ENCODE measurements at regions not wholly inside any gene's neighbourhood (a gene's known extent, or its start where the extent isn't known, plus 50 kb on each side); places are given as distances from the start of the nearest gene placed in this dataset.

GRCh38 chr4:153901220-153901619, 112.3 kb upstream of the SFRP2 start:
- Histone ChIP-seq H3K36me3 (ENCODE audit: low read length) (no peaks in the 10 kb centered on the region), H3K9ac (ENCODE audit: low read length) (no peak overlapping the region), H3K79me2 (ENCODE audit: insufficient read depth, low read length) (no peaks in the 10 kb centered on the region), H3K4me3 (ENCODE audit: insufficient read depth, low read length, poor library complexity, severe bottlenecking) (no peak overlapping the region), H3K9me2 (replicated peaks; ENCODE audit: insufficient read depth, low read length) (no peaks in the 10 kb centered on the region), H3K27me3 (ENCODE audit: low read length) (no peaks in the 10 kb centered on the region), H4K20me1 (ENCODE audit: low read depth, low read length) (no peaks in the 10 kb centered on the region), H3K4me2 (ENCODE audit: low read depth, low read length, poor library complexity, severe bottlenecking) (no peak overlapping the region), H3K27ac (ENCODE audit: low read depth, low read length) (no peak overlapping the region), H3F3A (ENCODE audit: insufficient read depth) (no peaks in the 10 kb centered on the region), H3K9me3 (ENCODE audit: insufficient read depth, low read length) (no peaks in the 10 kb centered on the region), H2AFZ (ENCODE audit: low read depth, low read length, severe bottlenecking) (no peak overlapping the region)
- no peak for TF ChIP-seq EZH2phosphoT487 (conservative IDR thresholded peaks at IDR 0.05; ENCODE audit: low read length)
- TF ChIP-seq CTCF (IDR thresholded peaks at IDR 0.05; ENCODE audit: insufficient read depth, low read length, poor library complexity, severe bottlenecking), result no peak

- no peaks in the 10 kb centered on the region for H3K36me3 ChIP-seq (ENCODE audit: low read length)
- no peak overlapping the region for H3K4me3 ChIP-seq (ENCODE audit: insufficient read depth, low read length, poor library complexity, severe bottlenecking)
- no peaks in the 10 kb centered on the region for H4K20me1 ChIP-seq (ENCODE audit: low read depth, low read length)
- no peak overlapping the region for H2AFZ ChIP-seq (ENCODE audit: low read depth, low read length, severe bottlenecking)
- no peaks in the 10 kb centered on the region for H3K9me3 ChIP-seq (ENCODE audit: insufficient read depth, low read length)
- no peaks in the 10 kb centered on the region for H3K79me2 ChIP-seq (ENCODE audit: insufficient read depth, low read length)
- H3F3A ChIP-seq (ENCODE audit: insufficient read depth), result no peaks in the 10 kb centered on the region
- H3K27me3 ChIP-seq (ENCODE audit: low read length), result no peaks in the 10 kb centered on the region
- no peak overlapping the region for H3K27ac ChIP-seq (ENCODE audit: low read depth, low read length)
- no peak overlapping the region for H3K4me2 ChIP-seq (ENCODE audit: low read depth, low read length, poor library complexity, severe bottlenecking)
- no peak overlapping the region for H3K9ac ChIP-seq (ENCODE audit: low read length)
- H3K9me2 ChIP-seq (replicated peaks; ENCODE audit: insufficient read depth, low read length), result no peaks in the 10 kb centered on the region
- TF ChIP-seq CTCF (IDR thresholded peaks at IDR 0.05; ENCODE audit: insufficient read depth, low read length, poor library complexity, severe bottlenecking), result no peak
- TF ChIP-seq EZH2phosphoT487 (conservative IDR thresholded peaks at IDR 0.05; ENCODE audit: low read length), result no peak
Observed at GRCh38 chr4:153900426-153900825, 111.5 kb upstream of the SFRP2 start.

- Histone ChIP-seq H3K9me2 (replicated peaks; ENCODE audit: insufficient read depth, low read length) (no peaks in the 10 kb centered on the region), H3K36me3 (ENCODE audit: low read length) (no peaks in the 10 kb centered on the region), H4K20me1 (ENCODE audit: low read depth, low read length) (no peaks in the 10 kb centered on the region), H3K79me2 (ENCODE audit: insufficient read depth, low read length) (no peaks in the 10 kb centered on the region), H3K4me2 (ENCODE audit: low read depth, low read length, poor library complexity, severe bottlenecking) (no peak overlapping the region), H3F3A (ENCODE audit: insufficient read depth) (no peaks in the 10 kb centered on the region), H3K27ac (ENCODE audit: low read depth, low read length) (no peak overlapping the region), H3K9ac (ENCODE audit: low read length) (no peak overlapping the region), H3K4me3 (ENCODE audit: insufficient read depth, low read length, poor library complexity, severe bottlenecking) (no peak overlapping the region), H3K27me3 (ENCODE audit: low read length) (no peaks in the 10 kb centered on the region), H2AFZ (ENCODE audit: low read depth, low read length, severe bottlenecking) (no peak overlapping the region), H3K9me3 (ENCODE audit: insufficient read depth, low read length) (no peaks in the 10 kb centered on the region)
- TF ChIP-seq EZH2phosphoT487 (conservative IDR thresholded peaks at IDR 0.05; ENCODE audit: low read length) (no peak), CTCF (IDR thresholded peaks at IDR 0.05; ENCODE audit: insufficient read depth, low read length, poor library complexity, severe bottlenecking) (no peak)
Observed at GRCh38 chr4:153890761-153891160, 101.9 kb upstream of the SFRP2 start.
